ENCODE measurements at regions not wholly inside any gene's neighbourhood (a gene's known extent, or its start where the extent isn't known, plus 50 kb on each side); places are given as distances from the start of the nearest gene placed in this dataset.

DNA sequence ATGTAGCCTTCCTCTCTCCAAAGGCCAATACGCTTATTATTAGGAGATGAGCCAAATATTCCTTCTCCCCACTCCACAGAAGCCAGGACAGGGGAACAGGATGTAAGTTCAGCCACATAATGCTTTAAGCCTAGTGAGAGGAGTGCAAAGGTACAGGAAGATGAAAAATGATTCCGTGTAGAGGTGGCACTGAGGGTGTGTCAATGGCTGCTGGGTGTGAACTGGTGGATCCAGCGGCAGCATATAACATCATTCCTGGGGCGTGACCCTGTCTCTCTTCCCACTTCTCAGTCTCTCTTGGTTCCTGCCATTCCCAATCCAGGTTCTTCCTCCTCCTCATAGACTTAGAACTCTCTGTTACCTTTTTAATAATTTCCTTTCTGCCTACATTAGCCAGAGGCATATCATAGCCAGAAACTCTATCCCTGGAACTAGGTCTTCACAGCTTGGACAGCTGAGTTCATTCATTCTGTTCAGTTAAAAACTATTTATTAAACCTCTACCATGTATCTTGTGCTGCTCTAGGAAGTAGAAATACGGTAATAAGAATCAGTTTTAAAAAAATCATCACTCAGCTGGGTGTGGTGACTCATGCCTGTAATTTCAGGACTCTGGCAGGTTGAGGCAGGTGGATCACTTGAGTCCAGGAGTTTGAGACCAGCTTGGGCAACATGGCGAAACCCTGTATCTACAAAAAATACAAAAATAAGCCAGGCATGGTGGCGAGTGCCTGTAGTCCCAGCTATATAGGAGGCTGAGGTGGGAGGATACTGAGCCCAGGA is 58.0 kb upstream of the FAM20A start:
- no peak for DNase-seq

DNA sequence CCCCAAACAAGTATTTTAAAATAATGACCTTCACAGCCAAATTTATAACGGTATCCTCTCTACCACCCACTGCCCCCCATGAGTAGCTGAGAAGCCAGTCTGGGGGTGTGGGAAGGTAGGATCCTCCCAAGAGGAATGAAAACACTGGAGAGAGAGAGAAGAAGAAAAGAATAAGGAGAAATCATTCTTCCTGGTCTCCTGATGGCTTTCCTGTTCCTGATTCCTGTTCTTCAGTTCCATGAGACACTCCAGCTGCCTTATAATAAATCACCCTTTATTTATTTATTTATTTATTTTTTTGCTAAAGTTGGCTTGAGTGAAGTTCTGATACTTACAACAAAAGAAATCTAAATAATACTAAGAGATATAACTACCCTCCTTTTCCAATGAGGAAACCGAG is 56.4 kb upstream of the FAM20A start:
- DNase-seq: no peak

GRCh38 chr17:68657166-68657565 is 56.0 kb upstream of the FAM20A start:
- DNase-seq: no peak

DNA sequence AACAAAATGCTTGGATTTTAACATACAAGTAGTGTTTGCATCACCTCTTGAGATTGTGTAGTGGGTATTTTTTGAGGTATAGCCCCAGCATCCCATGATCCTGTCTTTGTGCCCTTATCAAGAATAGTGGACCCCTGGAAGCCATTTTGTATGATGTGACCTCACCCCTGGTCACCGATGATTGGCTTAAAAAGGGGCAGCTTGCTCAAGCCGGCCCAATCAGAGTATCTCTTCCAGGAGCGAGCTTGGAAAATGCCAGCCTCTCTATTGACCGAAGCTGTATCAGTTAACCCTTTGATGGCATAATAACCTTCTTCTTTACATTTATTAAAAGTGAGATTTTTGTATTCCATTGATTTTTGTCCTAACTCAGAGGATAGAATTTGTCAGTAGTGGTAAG is 55.5 kb upstream of the FAM20A start:
- DNase-seq: no peak
